GM21381 (cell line): ENCODE measurements at regions not wholly inside any gene's neighbourhood (a gene's known extent, or its start where the extent isn't known, plus 50 kb on each side); places are given as distances from the start of the nearest gene placed in this dataset.

Source experiments
- ATAC-seq: cut with Tn5 transposase; IDR thresholded peaks from one replicate; pipeline ENCODE4 v1.9.1; 2021; ENCODE audit warnings: mild to moderate bottlenecking, moderate library complexity; ENCODE audit not compliant: unreplicated experiment

GRCh38 chr9:115964710-115965347, 188.8 kb upstream of the PAPPA start:
- ATAC-seq = no peak

GRCh38 chr9:115966660-115967059, 186.9 kb upstream of the PAPPA start:
- no peak for ATAC-seq

DNA sequence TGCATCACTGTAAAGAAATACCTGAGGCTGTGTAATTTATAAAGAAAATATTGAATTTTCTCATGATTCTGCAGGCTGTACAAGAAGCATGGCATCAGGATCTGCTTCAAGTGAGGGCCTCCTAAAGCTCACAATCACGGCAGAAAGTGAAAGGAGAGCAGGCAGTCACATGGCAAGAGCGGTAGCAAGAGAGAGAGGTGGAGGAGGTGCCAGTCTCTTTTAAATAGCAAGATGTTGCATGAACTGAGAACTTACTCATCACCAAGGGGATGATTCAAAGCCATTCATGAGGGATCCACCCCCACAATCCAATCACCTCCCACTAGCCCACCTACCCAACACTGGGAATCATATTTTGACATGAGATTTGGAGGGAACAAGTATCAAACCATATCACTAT, 184.5 kb upstream of the PAPPA start:
- no peak for ATAC-seq

DNA sequence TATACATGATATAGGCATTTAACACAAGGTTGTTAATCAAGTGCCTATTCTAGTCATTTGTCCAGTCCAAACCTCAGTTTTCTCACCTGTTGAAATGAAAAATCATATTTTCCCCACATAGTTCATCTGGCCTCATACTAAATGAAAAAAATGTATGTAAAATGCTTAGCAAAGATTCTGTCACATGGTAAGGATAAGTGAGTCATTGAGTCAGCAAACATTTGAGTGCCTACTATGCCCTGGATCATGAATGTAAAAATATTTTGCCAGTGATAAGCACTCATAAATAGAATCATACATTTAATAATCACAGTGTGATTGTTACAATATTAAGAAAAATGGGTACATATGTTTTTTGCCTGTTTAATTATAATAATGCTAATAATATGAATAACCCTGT, 181.2 kb upstream of the PAPPA start:
- no peak for ATAC-seq

- no peak for ATAC-seq
Observed at GRCh38 chr9:115972843-115973595, 180.6 kb upstream of the PAPPA start.

GRCh38 chr9:115976781-115977180, 176.8 kb upstream of the PAPPA start:
- ATAC-seq = no peak

DNA sequence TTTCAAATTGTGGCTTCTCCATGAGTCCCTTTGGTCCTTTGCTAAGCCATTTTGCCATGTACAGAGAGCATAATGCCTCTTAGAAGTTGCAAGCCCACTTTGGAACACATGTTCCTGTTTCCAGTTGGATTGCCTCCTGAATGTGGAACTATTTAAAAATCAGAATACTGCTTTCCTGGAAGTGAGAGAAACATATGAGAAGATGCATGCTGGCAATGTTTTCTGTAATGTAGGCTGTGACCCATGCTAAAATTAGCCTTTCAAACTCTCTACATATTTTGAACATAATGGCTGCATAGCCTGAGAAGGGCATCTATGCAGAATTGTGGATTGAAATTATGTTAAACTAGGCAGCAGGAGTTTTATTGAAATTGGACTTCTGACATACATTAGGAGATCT, 175.5 kb upstream of the PAPPA start:
- no peak for ATAC-seq

DNA sequence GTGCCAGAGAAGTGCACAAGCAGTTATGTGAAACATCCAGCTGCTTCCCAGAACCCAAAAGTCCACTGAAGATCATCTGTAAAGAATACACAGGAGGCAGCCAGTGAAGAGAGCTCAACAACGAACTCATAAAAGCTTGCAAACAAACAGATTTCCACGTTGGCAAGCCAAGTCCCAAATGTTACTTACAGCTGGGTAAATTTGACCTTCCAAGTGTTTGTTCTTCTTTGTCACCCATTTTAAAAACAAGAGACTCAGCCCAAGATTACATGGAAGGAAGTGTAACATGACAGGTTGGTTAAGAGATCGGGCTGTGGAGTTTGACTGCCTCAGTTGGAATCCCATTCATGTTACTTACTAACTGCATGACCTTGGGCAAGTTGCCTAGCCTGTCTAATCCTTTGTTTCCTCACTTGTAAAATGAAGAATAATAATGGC, 174.9 kb upstream of the PAPPA start:
- ATAC-seq = no peak

DNA sequence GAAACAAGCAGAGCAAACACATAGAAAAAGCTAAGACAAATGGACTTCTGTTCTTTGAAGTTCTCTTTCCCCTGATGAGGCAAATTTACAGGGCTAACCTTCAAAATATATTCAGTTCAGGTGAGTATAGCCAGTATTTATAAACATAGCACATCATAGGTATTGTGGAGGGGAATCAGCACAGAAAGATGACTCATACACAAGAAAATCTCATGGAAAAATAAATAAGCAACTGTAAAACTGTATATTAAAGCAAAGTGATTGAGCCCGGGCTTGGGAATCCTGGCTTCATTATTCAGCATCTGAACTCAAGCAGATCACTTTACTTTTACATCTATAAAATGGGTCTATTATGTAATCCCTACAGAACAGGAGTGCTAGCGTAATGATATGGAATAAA, 173.5 kb upstream of the PAPPA start:
- no peak for ATAC-seq

DNA sequence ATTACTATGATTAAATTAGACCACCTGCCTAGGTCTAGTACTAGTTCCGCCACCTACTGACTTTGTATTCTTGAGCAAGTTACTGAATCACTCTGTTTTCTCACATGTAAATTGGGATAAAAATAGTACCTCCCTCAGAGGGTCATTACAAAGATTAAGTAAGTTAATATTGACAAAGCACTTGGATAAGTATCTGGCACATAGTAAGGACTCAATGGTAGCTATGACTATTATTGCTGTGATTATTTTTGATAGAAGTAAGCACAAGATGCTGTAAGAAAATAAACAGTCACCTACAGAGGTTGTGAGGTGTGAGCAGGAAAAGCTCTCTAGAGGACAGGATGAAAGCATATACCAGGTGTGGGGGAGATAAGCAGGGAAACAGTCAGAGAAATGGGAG, 173.1 kb upstream of the PAPPA start:
- no peak for ATAC-seq

DNA sequence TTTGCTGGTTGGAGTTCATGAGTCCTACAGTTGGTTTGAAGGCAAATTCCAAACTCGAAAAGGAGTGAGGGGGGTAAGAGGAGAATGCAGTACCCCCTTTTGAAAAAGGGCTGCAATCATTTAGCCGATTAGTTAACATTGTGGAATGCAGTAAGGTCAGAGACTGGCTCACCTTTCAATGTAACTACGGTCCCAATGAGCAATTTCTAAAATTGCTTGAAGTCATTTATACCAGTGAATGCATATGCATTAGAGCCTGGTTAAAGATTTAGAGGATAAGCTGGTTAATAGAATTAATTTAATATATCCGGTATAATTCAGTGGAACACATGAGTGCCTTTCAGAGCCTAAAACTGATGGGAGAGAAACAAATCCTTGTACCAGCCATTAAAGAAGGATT, 172.6 kb upstream of the PAPPA start:
- no peak for ATAC-seq

DNA sequence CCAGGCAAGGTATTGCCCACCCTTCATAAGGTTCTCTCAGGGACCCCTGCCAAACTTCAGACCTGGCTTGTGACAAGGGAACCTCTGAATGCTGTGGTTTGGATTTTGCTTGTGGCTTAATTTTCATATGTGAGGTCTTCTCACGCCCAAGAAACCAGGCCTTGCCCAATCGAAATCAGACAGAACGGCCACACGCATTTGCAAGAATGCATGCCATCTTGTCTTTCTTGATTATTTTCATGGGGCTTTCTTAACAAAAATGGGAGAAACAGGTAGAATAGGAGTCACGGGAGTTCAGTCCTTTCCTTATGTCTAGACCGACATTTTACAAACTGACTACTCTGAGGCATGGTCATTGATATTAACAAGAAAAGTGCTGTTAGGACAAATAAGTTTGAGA, 170.2 kb upstream of the PAPPA start:
- no peak for ATAC-seq

DNA sequence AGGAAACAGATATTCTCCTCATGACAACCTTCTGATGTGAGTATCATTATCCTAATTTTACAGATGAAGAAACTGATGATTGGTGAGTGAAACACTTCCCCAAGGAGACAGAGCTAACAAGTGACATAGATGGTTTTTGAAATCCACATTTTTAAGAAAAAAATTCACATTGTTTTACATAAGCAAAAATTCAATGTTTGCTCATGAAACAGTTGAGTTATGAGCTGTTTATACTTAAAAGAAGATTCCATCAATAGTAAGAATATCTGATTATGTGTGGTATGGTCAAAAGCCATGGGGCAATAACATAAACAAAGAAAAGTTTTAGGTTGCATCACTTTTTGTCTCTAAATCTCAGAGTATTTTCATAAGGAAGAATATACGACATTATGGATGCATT, 167.9 kb upstream of the PAPPA start:
- ATAC-seq = no peak

DNA sequence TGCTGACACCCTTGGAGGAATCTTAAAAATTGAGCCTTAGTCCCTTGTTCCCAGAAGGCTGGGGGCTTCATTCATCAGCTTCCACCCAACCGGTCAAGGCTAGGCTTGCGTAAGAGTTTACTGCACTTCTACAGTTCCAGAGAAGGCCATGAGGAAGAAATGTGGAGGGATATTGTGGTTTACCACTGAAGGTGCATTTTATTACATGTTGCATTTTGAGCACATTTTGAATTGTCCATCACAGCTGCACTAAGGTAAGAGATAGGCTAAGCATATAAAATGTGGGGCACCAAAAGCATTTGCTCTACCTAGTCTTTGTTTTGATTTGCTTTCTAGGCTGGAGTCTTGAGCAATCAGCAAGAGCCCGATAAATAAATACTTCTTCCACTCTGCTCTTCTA, 167.1 kb upstream of the PAPPA start:
- ATAC-seq = no peak

- no peak for ATAC-seq
Observed at GRCh38 chr9:115988701-115989100, 164.9 kb upstream of the PAPPA start.

GRCh38 chr9:115989831-115990230, 163.8 kb upstream of the PAPPA start:
- ATAC-seq = no peak

GRCh38 chr9:115992834-115993233, 160.8 kb upstream of the PAPPA start:
- ATAC-seq = no peak

GRCh38 chr9:115997923-115998322, 155.7 kb upstream of the PAPPA start:
- no peak for ATAC-seq

DNA sequence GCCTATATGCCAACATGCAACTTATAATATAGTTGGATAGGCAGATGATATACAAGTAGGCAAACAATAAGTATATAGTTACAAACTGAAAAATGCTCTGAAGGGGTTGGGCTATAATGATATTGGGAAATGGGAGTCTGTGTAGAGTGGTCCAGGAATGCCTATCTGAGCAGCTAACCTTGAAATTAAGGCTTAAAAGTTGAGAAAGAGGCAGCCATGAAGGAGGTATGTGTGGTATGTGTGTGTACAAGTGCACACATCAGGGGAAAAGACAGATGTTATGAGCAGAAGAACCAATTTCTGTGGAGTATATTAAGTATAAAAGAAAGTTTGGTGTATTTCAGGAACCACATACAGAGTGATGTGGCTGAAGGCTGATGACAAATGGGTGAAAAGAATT, 154.9 kb upstream of the PAPPA start:
- ATAC-seq = no peak

DNA sequence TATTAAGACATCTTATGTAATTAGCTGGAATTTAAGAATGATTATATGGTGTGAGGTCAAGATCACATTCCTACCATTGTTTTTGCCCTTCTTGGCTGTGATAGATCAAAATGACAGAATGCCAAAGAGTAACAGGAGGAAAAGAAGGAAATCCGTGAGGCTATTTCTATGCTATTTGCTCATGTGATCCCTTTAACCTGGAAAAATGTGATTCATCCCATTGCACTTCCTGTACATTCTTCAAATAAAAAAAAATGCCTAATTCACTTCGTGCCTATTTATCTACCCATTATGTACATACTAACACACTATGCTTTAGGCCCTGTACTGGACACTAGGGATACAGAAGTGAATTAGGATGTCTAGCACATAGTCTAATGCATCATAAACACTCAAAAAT, 154.1 kb upstream of the PAPPA start:
- ATAC-seq = no peak

GRCh38 chr9:116000748-116001329, 152.8 kb upstream of the PAPPA start:
- ATAC-seq = no peak

- no peak for ATAC-seq
Observed at GRCh38 chr9:116002181-116002580, 151.4 kb upstream of the PAPPA start.
